ENCODE measurements at regions not wholly inside any gene's neighbourhood (a gene's known extent, or its start where the extent isn't known, plus 50 kb on each side); places are given as distances from the start of the nearest gene placed in this dataset.

- Histone ChIP-seq H3K4me3 (no peak overlapping the region), H3K36me3 (no peaks in the 10 kb centered on the region), H3K27me3 (no peaks in the 10 kb centered on the region), H3K9me3 (no peaks in the 10 kb centered on the region), H3K27ac (no peak overlapping the region), H3K4me1 (ENCODE audit: insufficient read depth) (no peaks in the 10 kb centered on the region)
- TF ChIP-seq EP300 (IDR thresholded peaks at IDR 0.05): no peak
- TF ChIP-seq CTCF (IDR thresholded peaks at IDR 0.05): no peak
- no peak for TF ChIP-seq POLR2A (IDR thresholded peaks at IDR 0.05)
- intact Hi-C loops (cut with DNase I): no loop called here
- no peak for DNase-seq
- WGBS, 3 donors: 81 to 86% (median 85%) methylated on average over 3 of the region's 3 CpGs
Observed at GRCh38 chr2:38475567-38475881, 98.5 kb upstream of the ATL2 start.

DNA sequence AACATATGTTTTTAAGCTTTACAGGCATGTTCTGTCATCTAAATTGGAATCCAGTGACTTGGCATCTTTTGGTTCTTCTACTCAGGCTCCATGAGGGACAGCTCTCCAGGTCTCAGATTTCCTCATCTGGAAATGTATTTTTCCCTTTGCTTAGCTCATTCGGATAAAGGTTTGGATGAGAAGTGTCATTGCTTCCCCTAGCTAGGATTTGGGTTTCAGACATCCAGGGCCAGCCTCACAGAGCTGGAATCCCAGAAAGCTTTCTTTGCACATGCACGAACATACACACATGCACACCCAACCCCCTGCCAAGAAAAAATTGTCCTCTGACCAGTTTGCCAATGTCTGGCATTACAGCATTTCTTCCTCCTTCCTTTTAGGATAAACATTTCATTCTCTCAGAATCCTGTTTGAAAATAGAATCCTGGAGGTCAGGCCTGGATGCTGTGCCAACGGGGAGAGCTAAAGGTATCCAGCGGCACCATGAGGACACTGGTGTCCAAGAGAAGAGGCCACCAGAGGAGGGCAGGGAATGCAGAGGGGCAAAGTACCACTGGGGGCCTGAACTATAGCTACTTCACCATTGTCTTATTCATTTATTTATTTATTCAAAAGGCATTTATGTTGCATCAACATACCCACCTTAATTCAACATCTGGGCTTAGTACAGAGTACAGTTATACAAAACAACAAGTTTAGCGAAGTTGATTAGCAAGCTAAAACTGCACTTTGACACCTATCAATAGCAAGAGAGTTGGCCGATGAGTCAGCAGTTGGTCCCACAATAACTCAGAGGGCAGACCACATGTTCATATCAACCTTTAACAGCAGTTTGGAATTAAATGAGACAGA, 97.9 kb upstream of the ATL2 start:
- no peaks in the 10 kb centered on the region for H3K9me3 ChIP-seq
- DNase-seq: no peak
- 91 to 94% (median 92%) methylated on average over 6 of the region's 6 CpGs for WGBS, 3 donors
- peaks cover 2% of the 10 kb centered on the region for H3K4me1 ChIP-seq (ENCODE audit: insufficient read depth)
- intact Hi-C loops (cut with DNase I): no loop called here
- no peak overlapping the region for H3K4me3 ChIP-seq
- H3K27me3 ChIP-seq: no peaks in the 10 kb centered on the region
- no peak for TF ChIP-seq POLR2A (IDR thresholded peaks at IDR 0.05)
- TF ChIP-seq CTCF (IDR thresholded peaks at IDR 0.05): no peak
- TF ChIP-seq EP300 (IDR thresholded peaks at IDR 0.05): no peak
- no peaks in the 10 kb centered on the region for H3K36me3 ChIP-seq
- no peak overlapping the region for H3K27ac ChIP-seq

- intact Hi-C loops (cut with DNase I): no loop called here
- H3K9me3 ChIP-seq: no peaks in the 10 kb centered on the region
- DNase-seq: no peak
- H3K27me3 ChIP-seq: no peaks in the 10 kb centered on the region
- H3K4me3 ChIP-seq: no peak overlapping the region
- peaks cover 5% of the 10 kb centered on the region for H3K4me1 ChIP-seq (ENCODE audit: insufficient read depth)
- no peaks in the 10 kb centered on the region for H3K36me3 ChIP-seq
- TF ChIP-seq EP300 (IDR thresholded peaks at IDR 0.05) (no peak), POLR2A (IDR thresholded peaks at IDR 0.05) (no peak), CTCF (IDR thresholded peaks at IDR 0.05) (no peak)
- no peak overlapping the region for H3K27ac ChIP-seq
- 73 to 89% (median 80%) methylated on average over 3 of the region's 3 CpGs for WGBS, 3 donors
Observed at GRCh38 chr2:38474021-38474456, 97.0 kb upstream of the ATL2 start.

DNA sequence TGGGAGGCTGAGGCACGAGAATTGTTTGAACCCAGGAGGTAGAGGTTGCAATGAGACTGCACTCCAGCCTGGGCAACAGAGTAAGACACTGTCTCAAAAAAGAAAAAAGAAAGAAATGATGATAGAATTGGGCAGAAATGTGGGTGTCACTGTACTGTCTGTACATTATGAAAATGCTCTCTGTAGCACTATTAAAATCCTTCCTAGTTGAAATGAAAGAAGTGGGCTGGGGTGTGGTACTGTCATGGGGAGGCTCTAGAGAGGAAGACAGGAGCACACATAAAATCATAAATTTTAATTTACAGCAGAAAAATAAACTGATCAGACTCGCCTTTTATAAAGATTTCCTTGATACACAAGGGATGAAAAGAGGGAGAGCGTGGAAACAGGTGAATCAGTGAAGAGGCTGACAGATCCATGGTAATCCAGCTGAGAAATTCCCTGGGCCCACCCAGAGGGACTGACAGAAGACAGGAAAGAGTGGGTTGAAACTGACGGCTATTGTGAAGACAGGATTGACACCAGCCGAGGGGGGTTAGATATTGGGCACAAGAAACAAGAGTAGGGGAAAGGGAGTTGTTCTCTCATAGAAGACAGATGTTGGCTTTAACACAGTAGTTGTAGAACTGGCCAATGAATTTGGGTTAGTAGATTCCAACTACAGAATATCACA, 96.4 kb upstream of the ATL2 start:
- 84 to 91% (median 91%) methylated on average over 5 of the region's 5 CpGs for WGBS, 3 donors
- TF ChIP-seq POLR2A (IDR thresholded peaks at IDR 0.05) (no peak), CTCF (IDR thresholded peaks at IDR 0.05) (no peak), EP300 (IDR thresholded peaks at IDR 0.05) (no peak)

More for the DNA sequence above, 96.4 kb upstream of the ATL2 start:
- intact Hi-C loops (cut with DNase I): no loop called here
- Histone ChIP-seq H3K4me3 (no peak overlapping the region), H3K4me1 (ENCODE audit: insufficient read depth) (peaks cover 6% of the 10 kb centered on the region), H3K27me3 (no peaks in the 10 kb centered on the region), H3K27ac (no peak overlapping the region), H3K9me3 (no peaks in the 10 kb centered on the region), H3K36me3 (no peaks in the 10 kb centered on the region)
- DNase-seq: no peak

Measured in ovary (tissue), 7 donors.